Dendritic cell treated with granulocyte-macrophage colony-stimulating factor and Interleukin-4, amounts not matched to agents 40 ng/mL and 50 ng/mL, for 4 days (primary cell): ENCODE measurements at regions not wholly inside any gene's neighbourhood (a gene's known extent, or its start where the extent isn't known, plus 50 kb on each side); places are given as distances from the start of the nearest gene placed in this dataset.

Experiments used
- H3K27ac Mint-ChIP-seq: one replicate; pipeline ENCODE4 v1.8.0; 2022; ENCODE audit warnings: mild to moderate bottlenecking, mixed read lengths
- H3K27me3 Mint-ChIP-seq: one replicate; pipeline ENCODE4 v1.8.0; 2022; ENCODE audit warnings: mild to moderate bottlenecking, mixed read lengths
- H3K36me3 Mint-ChIP-seq: one replicate; pipeline ENCODE4 v1.8.0; 2022; ENCODE audit warnings: low read depth, mixed read lengths
- H3K4me1 Mint-ChIP-seq: one replicate; pipeline ENCODE4 v1.8.0; 2022; ENCODE audit warnings: low read depth, mixed read lengths
- H3K4me3 Mint-ChIP-seq: one replicate; pipeline ENCODE4 v1.8.0; 2022; ENCODE audit warnings: mild to moderate bottlenecking, moderate library complexity, mixed read lengths
- H3K9me3 Mint-ChIP-seq: one replicate; pipeline ENCODE4 v1.8.0; 2022; ENCODE audit warnings: mixed read lengths
- intact Hi-C: fragments of 100-400 bp; cut with micrococcal nuclease; formaldehyde crosslinking; loops from one replicate; pipeline ENCODE4 v1.15.0; 2022

GRCh38 chr15:86028961-86029360 lies 50.7 kb upstream of the AGBL1 start:
- H3K4me3 Mint-ChIP-seq, result no peak overlapping the region
- no peaks in the 10 kb centered on the region for H3K4me1 Mint-ChIP-seq
- no peaks in the 10 kb centered on the region for H3K36me3 Mint-ChIP-seq
- intact Hi-C loops, result no loop called here
- no peaks in the 10 kb centered on the region for H3K27me3 Mint-ChIP-seq
- H3K9me3 Mint-ChIP-seq, result no peaks in the 10 kb centered on the region
- H3K27ac Mint-ChIP-seq, result no peak overlapping the region
